Ascending aorta (tissue), 2 donors: ENCODE measurements at regions not wholly inside any gene's neighbourhood (a gene's known extent, or its start where the extent isn't known, plus 50 kb on each side); places are given as distances from the start of the nearest gene placed in this dataset.

Experiments used
- DNase-seq, 2 donors: peaks; one replicate each; pipeline ENCODE4 v3.0.0-alpha.2; 2019; ENCODE audit warnings: low spot score in 2 of 2
- H3K27ac ChIP-seq, 2 donors: fragments of 200-600 bp; sonication (generic); one replicate each; pipeline ENCODE4 v1.5.1; 2016 to 2017; ENCODE audit warnings: mild to moderate bottlenecking in 1 of 2
- H3K27me3 ChIP-seq: fragments of 200-600 bp; sonication (generic); one replicate; pipeline ENCODE4 v1.5.1; 2017
- H3K36me3 ChIP-seq, 2 donors: fragments of 200-600 bp; sonication (generic); one replicate each; pipeline ENCODE4 v1.5.1; 2016
- H3K4me1 ChIP-seq, 2 donors: fragments of 200-600 bp; sonication (generic); one replicate each; pipeline ENCODE4 v1.5.1; 2016 to 2017; ENCODE audit warnings: mild to moderate bottlenecking in 1 of 2
- H3K4me3 ChIP-seq, 2 donors: fragments of 200-600 bp; sonication (generic); one replicate each; pipeline ENCODE4 v1.5.1; 2016 to 2017; ENCODE audit warnings: mild to moderate bottlenecking in 1 of 2
- H3K9me3 ChIP-seq, 2 donors: fragments of 200-600 bp; sonication (generic); one replicate each; pipeline ENCODE4 v1.5.1; 2016
- CTCF ChIP-seq, 3 experiments: fragments of 200-600 bp in 2 of 3; fragments of 450-650 bp in 1 of 3; sonication (generic) in 2 of 3; IDR thresholded peaks; one replicate each; pipeline ENCODE4 v1.5.1; 2016 to 2019; ENCODE audit warnings: antibody characterized with exemption in 3 of 3, mild to moderate bottlenecking in 1 of 3, moderate library complexity in 1 of 3
- intact Hi-C: fragments of 100-400 bp; cut with DNase I; formaldehyde crosslinking; loops from one replicate; pipeline ENCODE4 v1.15.1; 2023

DNA sequence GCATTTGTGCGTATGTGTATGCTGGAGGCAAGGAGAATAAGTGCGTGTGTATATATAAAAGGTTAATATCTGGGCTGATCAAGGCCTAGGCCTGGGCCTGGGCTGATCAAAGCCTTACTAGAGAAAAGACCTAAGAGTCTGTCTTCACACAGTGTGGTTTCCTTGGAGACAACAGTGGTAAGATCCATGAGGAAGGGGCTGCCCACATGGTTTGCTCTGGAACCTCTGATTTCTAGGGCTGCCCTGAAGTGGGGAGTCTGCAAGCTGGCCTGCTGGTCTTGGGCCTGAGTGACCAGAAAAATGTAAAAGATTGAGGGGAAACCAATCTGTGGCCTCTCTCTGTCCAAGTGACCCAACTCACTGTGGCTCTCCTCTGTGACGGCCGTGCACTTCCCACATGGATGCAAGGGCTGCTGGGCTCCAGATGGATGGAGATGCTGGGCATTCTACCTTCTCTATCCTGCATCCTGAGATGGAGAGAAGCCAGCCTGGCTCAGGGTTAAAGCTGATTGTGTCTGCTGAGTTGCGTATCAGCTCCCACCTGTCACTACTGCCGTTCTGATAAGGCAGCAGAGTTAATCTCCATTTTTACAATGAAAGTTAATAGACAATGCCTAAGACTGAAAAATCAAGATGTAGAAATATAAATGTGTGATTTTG, 90.3 kb upstream of the NXT1 start:
- intact Hi-C loops = no loop called here
- no peak for DNase-seq
- no peak overlapping the region for H3K4me3 ChIP-seq
- H3K36me3 ChIP-seq = no peaks in the 10 kb centered on the region
- no peaks in the 10 kb centered on the region for H3K9me3 ChIP-seq
- peaks cover 0 to 13% of the 10 kb centered on the region in 2 donors for H3K4me1 ChIP-seq
- no peaks in the 10 kb centered on the region for H3K27me3 ChIP-seq
- H3K27ac ChIP-seq = no peak overlapping the region
- no peak for TF ChIP-seq CTCF (IDR thresholded peaks at IDR 0.05)

GRCh38 chr20:23258747-23259121, 91.9 kb upstream of the NXT1 start:
- no peak for TF ChIP-seq CTCF (IDR thresholded peaks at IDR 0.05)
- Histone ChIP-seq H3K27me3 (no peaks in the 10 kb centered on the region), H3K4me3 (no peak overlapping the region), H3K4me1 (peaks cover 0 to 13% of the 10 kb centered on the region in 2 donors), H3K36me3 (no peaks in the 10 kb centered on the region), H3K9me3 (no peaks in the 10 kb centered on the region), H3K27ac (peak overlapping the region; percentile 35 to 77)
- DNase-seq = no peak
- intact Hi-C loops = no loop called here

DNA sequence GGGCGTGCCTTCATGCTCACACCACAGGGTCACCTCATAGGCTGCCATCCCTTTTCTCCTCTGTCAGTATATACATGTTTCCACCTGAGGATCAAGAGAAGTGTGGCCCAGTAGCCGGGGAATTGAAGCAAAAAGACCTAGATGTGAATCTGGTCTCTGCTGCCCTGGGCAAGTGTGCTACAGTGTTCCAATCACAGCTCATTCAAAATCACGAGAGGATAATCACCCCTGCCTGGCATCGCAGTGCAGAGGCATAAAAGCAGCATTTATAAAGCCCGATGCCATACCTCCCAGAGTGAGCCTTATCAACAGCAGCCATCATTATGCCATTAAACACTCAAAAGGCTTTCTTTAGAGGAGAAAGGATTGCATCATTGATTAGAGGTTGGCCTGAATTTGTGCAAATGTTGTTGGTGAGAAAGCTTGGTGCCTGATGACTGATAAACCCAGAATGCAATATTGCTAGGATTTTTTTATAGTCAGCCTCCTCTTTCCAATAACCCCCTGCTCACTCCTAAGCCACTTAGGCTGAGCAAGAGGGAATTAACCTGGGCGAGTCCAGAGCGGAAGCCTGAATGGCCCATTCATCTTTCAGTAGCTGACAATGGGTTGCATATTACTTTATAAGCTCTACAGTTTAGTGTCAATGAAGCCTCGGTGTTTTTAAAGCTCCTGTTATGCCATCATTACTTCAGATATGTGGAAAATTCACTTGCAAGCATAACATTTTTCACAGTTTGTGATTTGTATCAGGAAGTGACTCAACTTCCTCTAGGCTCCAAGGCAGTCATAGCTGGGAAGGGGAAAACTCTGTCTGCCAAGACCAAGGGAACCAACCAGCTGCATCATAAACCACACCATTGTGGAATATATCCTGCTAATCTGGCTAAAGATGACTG, 92.5 kb upstream of the NXT1 start:
- intact Hi-C loops = no loop called here
- Histone ChIP-seq H3K27me3 (no peaks in the 10 kb centered on the region), H3K4me3 (no peak overlapping the region), H3K36me3 (no peaks in the 10 kb centered on the region), H3K9me3 (no peaks in the 10 kb centered on the region), H3K27ac (peak overlapping the region; percentile 35 to 77), H3K4me1 (peaks cover 0 to 13% of the 10 kb centered on the region in 2 donors)
- DNase-seq = peak in 1 of 2 donors; percentile 79
- no peak for TF ChIP-seq CTCF (IDR thresholded peaks at IDR 0.05)

DNA sequence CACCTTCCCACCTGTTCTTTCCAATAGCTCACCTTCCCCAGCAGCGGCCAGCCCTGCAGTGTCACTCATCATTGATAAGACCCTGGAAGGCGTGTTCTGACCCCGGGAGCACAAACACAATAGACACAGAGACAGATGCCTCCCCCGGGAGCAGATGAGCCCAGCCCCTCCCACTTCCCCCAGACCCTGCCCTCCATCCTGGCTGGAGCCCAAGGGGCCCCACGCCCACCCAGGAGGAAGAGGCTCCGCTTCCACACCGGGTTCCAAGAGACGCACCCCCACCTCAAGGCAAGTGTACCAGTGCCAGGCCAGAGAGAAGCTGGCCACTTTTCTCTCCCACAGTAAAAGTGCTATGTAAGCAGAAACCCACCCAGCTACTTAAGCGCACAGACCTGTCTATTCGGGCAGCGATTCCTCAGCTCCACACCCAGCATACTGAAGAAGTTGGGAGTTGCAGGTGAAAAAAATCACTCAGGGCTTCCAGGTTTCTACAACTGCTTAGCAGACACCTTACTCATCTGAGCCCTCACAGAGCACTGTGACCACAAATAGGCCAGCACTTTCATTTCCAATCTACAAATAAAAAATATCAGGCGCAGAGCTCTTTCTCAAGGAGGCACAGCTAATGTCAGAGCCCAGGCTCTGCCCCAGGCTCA, 93.4 kb upstream of the NXT1 start:
- Histone ChIP-seq H3K4me3 (no peak overlapping the region), H3K36me3 (no peaks in the 10 kb centered on the region), H3K4me1 (peaks cover 0 to 13% of the 10 kb centered on the region in 2 donors), H3K9me3 (no peaks in the 10 kb centered on the region), H3K27ac (peak overlapping the region; percentile 35 to 77), H3K27me3 (no peaks in the 10 kb centered on the region)
- no peak for TF ChIP-seq CTCF (IDR thresholded peaks at IDR 0.05)
- DNase-seq = no peak
- intact Hi-C loops = no loop called here

GRCh38 chr20:23255716-23256385, 94.7 kb upstream of the NXT1 start:
- DNase-seq = no peak
- intact Hi-C loops = no loop called here
- H3K4me3 ChIP-seq = no peak overlapping the region
- H3K27me3 ChIP-seq = no peaks in the 10 kb centered on the region
- no peaks in the 10 kb centered on the region for H3K9me3 ChIP-seq
- H3K4me1 ChIP-seq = peaks cover 0 to 13% of the 10 kb centered on the region in 2 donors
- no peaks in the 10 kb centered on the region for H3K36me3 ChIP-seq
- no peak overlapping the region for H3K27ac ChIP-seq
- no peak for TF ChIP-seq CTCF (IDR thresholded peaks at IDR 0.05)
